HG02884 (cell line): ENCODE measurements at regions not wholly inside any gene's neighbourhood (a gene's known extent, or its start where the extent isn't known, plus 50 kb on each side); places are given as distances from the start of the nearest gene placed in this dataset.
"Not testable (repeated sequence)": the region's sequence is repeated elsewhere in the genome, so short reads cannot be mapped to it uniquely, and the experiment has no call there.

Source experiments
- ATAC-seq: cut with Tn5 transposase; IDR thresholded peaks from one replicate; pipeline ENCODE4 v1.9.1; 2021; ENCODE audit warnings: mild to moderate bottlenecking, moderate library complexity; ENCODE audit not compliant: unreplicated experiment

DNA sequence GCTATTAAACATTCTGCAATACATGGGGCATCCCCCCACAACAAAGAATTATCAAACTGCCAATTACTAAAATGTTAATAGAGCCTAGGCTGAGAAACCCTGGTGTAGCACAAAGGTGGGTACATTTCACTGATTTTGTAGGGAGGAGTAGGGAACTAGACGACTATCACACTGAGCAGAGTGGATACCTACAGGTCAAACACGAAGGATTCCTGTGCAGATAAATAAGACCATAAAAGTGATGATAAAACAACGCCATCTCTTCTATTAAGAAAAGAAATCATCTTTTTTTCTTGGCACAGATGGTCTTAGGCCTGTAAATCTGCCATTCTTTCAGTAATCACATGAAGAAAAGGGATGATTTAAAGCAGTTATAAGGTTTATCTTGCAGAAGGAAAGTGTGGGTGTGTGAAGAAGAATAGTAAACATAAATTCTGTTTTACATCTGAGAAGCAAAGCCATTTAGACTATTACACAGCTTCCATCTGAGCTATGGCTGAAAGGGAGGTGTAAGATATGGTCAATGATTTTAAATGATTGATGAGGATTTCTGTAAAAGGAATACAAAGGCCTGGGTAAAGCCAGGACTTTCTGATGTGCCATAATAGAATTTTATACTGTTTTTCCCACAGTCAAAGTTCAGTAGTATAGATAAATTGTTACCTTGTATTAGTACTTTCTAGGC, 429.4 kb upstream of the GOT2 start:
- ATAC-seq: no peak

DNA sequence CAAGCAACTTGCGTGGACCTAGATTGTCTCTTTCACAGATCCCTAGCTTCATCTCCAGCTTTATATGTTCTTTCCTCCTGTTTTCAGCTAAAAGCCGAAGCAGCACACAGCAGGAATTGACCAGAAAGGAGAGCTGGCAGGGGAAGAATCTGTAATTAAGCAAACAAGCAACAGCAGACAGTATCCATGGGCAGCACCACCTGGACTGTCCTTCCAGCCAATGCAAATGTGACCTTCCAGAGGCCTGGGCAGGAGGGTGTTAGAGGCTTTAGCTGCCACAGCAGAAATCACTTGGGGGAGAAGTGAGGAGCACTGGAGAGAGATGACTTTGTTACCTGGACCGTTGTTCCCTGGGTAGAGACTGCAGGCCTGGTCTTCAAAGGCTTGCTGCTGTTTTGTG, 427.6 kb upstream of the GOT2 start:
- ATAC-seq: no peak

GRCh38 chr16:59154295-59154694, 420.2 kb upstream of the GOT2 start:
- ATAC-seq: no peak

DNA sequence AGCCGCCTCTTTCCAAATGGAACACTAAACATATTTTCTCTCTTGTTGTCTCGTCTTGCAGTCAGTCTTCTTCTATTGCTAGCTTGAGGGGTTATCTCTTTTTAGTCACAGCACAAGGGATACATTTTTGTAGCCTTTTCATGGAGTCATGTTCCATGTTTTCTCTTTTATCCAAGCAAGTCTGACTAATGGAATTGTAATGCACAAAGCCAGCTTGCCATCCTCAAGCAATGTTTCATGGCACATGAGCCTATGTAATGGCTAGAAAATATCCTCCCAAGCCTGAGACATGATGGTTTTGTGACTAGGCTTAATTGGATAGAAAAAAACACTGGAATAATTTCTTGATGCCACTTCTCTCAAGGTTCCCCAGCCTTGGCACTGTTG, 414.6 kb upstream of the GOT2 start:
- no peak for ATAC-seq

DNA sequence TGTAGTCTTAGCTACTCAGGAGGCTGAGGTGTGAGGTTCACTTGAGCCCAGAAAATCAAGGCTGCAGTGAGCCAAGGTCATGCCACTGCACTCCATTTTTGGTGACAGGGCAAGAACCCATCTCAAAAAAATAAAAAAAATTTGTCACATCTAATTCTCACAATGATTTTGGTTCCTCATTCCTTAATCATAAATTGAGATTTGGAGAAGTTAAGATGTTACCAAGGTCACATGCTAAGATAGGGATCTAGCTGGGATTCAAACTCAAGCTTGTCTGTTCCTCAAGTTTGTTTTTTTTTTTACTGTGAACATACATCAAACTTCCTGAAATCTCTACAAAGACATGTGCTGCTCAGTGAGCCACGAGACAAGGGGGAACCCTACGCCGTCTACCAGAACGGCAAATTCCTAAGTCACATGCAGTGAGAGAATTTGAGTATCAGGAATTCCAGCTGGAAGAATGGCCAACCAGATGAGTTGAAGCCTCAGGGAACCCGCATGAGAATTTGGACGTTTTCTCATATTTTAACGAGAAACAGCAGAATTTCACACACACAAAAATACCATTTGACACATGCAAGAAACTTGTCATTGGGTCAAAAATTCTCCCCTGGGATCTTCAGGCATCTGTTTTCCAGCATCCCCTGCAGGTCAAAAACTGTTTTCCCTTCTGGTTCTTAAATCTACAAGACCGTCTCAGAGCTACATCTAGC, 414.1 kb upstream of the GOT2 start:
- ATAC-seq: no peak

DNA sequence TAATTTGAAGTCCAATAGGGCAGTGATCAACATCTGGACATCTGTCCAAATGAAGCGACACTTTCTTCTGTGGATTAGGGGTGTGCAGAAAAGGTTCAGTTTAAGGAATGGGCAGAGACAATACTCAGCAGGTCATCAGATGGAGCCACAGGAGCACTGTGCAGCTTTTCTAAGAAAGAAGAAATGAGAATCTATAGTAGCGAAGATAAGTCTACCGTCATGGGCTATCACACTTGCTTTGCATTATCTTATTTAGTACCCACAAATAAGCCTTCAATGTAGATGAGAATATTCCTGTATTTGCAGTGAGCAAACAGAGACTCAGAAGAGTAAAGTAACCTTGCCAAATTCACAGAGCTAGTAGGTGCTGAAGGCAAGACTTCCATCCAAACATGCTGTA, 412.0 kb upstream of the GOT2 start:
- ATAC-seq: no peak

GRCh38 chr16:59144841-59145240, 410.7 kb upstream of the GOT2 start:
- ATAC-seq: no peak

DNA sequence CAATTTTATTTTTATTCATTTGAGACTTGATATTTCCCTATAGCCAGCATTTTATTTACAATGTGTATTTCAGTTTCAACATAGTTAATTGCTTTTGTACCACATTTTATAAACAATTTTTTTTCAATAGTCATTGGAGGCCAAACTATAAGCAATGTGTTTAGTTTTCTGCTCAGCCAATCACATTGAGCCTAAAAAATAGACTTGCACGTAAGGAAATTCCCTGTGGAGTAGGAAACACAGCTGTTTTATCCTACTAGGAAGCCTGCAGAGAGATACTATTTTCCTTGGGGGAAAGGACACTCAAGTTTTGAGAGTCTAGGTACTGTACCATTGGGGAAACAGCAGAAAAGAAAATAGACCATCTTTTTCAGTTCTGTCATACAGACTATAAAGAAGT, 410.2 kb upstream of the GOT2 start:
- no peak for ATAC-seq

DNA sequence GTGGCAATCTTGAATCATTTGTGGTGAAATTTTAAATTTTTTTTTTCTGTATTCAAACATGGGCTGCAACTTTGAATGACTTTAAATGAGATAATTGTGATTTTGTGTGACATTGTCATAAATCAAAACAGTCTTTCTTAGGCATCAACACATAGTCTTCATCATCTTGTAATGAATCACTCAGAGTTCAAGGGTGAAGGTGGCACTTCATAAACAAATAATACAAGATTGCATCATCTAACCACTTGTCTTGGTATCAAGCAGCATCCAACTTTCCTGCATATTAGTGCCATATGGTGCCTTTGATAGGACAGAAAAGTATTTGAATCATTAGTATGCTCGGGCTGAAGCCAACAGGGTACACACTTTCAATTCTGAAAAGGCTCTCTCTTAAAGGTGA, 392.4 kb upstream of the GOT2 start:
- ATAC-seq: no peak

- no peak for ATAC-seq
These were observed 389.9 kb upstream of the GOT2 start for GRCh38 chr16:59124056-59124455.

DNA sequence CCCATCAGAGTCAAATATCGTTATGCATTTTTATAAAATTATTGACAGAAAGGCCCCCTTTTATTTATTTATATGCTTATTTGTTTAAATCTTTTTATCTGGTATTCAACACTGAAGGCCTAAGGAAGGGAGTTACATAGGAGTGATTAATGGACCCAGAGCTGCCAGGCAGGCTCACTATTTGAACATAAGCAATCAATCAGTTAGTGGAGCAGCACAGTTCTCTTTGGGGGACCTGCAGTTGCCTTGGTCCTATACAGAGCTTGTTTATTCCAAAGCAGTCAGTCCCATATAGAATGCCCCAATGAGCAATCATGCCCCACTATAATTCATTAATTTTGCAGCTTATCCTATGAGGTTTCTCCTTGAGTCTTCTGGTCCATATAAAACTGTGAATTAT, 389.4 kb upstream of the GOT2 start:
- ATAC-seq: no peak

DNA sequence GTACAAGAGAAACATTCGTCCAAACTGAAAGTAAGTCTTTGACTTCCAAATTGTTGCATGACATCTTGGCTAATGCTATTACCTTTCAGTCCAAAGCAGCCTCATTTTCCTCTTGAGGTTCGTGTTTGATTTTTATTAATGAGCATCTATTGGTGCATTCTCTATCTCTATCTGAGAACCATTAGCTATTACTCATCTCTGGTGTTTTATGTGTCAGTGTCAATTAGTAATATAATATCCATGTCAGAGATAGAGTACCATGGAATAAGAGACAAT, 388.1 kb upstream of the GOT2 start:
- no peak for ATAC-seq

DNA sequence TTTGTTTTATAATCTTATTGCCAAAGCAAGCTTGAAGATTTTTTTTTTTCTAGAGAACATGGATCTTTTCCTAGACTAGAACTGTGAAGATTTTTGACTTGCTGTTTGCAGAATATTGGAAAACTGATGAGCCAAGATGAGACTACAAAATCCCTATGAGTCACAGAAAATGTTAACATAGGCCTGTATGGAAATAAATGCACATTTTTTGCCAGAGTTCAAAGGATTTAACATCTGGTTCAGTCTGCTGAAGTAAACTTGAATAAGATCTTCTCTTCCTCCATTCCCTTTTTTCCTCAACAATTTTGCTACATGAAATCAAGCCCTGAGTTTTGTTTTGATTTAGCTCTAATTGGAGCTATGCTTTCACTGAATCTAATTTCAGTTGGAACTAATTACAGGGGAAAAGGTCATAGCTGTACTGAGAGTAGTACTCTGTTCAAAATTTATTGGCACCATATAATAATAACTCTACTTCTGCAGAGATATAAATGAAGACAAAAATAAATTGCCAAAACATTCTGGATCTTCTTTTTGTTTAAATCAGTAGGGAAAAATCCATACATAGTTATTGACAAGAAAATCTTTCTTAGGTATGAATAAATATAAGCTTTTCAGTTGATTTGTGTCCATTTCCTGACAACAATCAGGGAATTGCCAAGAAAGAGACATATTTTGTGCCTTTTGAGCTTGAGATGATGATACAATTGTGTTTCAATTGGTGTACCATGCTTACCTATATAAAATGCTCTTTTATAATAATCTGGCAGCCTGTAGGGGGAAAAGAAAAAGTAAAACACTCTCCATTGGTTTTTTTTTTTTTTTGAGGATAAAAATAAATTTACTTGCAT, 387.5 kb upstream of the GOT2 start:
- ATAC-seq: no peak

- no peak for ATAC-seq
These were observed 382.6 kb upstream of the GOT2 start for GRCh38 chr16:59116744-59117143.

DNA sequence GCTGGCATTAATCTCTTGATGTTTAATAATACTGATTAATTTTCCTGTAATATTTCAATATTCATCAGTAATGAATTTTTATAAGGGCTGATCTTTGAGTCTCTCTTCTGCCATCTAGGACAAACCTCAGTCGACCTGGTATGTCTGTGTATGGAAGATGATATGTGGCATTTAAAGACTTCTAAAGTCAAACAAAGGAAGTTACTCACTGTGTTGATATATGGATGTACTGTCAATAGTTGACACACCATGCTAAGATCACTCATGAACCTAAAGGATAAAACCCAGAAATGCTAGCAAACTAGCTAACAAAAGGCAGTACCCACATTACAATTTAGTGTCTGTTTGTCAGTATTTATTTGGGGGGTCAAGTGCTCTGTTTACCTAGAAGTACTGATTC, 380.7 kb upstream of the GOT2 start:
- no peak for ATAC-seq

DNA sequence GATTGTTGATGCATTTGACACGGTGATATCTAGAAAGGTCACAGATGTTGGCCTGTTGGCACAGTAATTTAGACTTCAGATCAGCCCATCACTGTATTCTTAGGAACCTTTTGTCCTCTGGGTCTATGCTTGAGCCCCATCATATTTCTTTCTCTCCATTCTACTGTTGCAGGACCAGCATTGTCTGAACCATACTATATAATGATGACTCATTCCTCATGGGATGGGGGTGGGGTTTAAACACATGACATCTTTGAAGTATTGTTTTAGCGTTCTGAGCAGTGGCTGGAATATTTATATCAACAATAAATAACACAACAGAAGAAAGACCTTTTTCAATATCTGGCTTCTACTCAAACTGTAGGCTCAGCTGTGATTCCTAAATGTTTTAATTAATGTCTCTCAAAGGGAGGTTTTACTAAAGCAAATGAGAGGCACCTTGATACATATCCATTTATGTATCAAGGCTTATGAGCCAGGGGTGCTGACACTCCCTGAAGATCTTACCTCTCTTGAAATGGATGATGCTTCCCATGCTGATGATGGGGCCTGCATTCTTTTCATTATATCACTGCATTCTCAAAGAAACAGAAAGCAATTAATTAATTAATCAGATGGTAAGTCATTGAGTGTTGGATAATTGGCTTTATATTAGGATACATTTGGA, 379.0 kb upstream of the GOT2 start:
- no peak for ATAC-seq

DNA sequence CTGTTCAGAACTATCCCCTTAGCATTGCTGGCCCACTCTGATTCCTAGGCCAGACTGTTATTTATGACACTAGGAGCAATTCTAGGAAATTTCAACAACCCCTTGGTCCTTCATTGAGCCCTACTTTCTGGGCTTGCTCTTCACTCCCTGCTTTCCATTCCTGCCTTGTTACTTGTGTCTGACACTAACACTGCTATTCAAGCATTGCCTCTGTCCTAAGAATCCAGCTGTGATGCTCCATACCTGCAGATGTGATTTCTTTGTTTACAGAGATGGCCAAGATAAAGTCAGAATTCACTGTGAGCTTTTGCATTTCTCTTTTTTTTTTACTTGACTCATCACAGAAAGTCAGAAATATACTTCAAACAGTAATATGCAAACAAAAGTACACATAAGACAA, 377.2 kb upstream of the GOT2 start:
- ATAC-seq: no peak

- ATAC-seq: no peak
These were observed 374.3 kb upstream of the GOT2 start for GRCh38 chr16:59108374-59108773.

- ATAC-seq: not testable (repeated sequence)
These were observed 362.6 kb upstream of the GOT2 start for GRCh38 chr16:59096682-59097081.

- ATAC-seq: no peak
These were observed 356.4 kb upstream of the GOT2 start for GRCh38 chr16:59090541-59090940.

DNA sequence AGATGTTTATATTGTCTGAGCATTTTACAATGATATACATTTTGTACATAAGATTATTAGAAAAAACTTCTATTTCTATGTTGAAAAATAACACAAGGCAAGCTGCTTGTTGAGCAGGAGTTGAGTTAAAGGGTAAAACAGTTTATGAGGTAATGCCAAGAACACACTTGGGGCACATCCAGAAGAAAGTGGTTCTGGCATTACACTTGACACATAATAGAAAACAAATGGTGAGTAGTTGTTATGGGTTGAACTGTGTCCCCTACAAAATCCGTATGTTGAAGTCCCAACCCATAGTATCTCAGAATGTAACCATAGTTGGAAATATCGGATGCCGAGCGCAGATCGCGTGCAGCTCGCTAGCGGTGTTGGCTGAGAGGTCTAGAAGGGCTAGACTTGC, 354.3 kb upstream of the GOT2 start:
- no peak for ATAC-seq

GRCh38 chr16:59087641-59088040, 353.5 kb upstream of the GOT2 start:
- no peak for ATAC-seq
